GM12892 (cell line): ENCODE measurements at regions not wholly inside any gene's neighbourhood (a gene's known extent, or its start where the extent isn't known, plus 50 kb on each side); places are given as distances from the start of the nearest gene placed in this dataset.

Experiments
- POLR2A ChIP-seq: IDR thresholded peaks from 2 replicates; pipeline ENCODE4 v1.6.1; 2011; ENCODE audit warnings: low read depth, low read length, control low read depth
- POLR2AphosphoS5 ChIP-seq: IDR thresholded peaks from 2 replicates; pipeline ENCODE4 v1.6.1; 2011; ENCODE audit warnings: low read depth, low read length, control low read depth

GRCh38 chr2:103219398-103219797 is 457.6 kb downstream of the TMEM182 start:
- no peak for TF ChIP-seq POLR2A
- TF ChIP-seq POLR2AphosphoS5, result no peak
